GM21717 (cell line): ENCODE measurements at regions not wholly inside any gene's neighbourhood (a gene's known extent, or its start where the extent isn't known, plus 50 kb on each side); places are given as distances from the start of the nearest gene placed in this dataset.
"Not testable (repeated sequence)": the region's sequence is repeated elsewhere in the genome, so short reads cannot be mapped to it uniquely, and the experiment has no call there.

ENCODE experiments used
- ATAC-seq: cut with Tn5 transposase; IDR thresholded peaks from one replicate; pipeline ENCODE4 v1.9.1; 2021; ENCODE audit warnings: mild to moderate bottlenecking, moderate library complexity; ENCODE audit not compliant: unreplicated experiment

DNA sequence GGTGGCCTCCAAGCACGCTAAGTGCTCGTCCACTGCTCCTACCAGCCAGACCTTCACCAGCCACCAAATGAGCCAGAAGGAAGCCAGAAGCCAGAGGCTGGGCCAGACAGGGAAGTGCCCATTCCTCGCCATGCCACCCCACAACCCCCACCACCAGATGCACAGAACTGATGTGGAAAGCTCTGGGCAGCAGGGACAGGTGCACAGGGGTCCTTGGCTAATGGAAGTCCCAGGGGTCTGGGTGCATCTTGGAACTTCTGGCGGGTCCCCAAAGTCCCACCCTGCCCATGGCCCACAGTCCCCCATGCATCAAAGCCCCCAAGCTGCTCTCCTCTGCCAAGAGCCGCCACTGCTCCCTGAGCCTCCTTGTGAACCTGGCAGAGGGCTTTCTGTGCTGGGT, 173.1 kb upstream of the ID2 start:
- ATAC-seq, result no peak

- no peak for ATAC-seq
These were observed 172.2 kb upstream of the ID2 start for GRCh38 chr2:8509621-8510020.

GRCh38 chr2:8510055-8510454, 171.8 kb upstream of the ID2 start:
- ATAC-seq, result not testable (repeated sequence)

DNA sequence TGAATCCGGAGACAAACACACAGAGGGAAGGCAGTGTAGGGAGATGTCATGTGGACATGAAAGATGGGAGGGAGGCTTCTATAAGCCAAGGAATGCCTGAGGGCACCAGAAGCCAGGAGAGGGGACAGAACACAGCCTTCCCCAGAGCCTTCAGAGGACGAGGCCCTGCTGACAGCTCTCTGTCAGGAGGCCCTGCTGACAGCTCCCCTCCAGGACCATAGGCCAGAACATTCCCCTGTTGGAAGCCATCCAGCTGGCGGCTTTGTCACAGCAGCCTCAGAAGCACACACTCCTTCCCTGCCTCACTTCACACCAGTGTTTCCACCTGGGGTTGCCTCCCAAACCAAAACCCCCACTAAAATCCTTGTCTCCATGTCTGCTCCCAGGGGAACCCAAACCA, 171.3 kb upstream of the ID2 start:
- ATAC-seq, result no peak

GRCh38 chr2:8511868-8512612, 169.8 kb upstream of the ID2 start:
- no peak for ATAC-seq

DNA sequence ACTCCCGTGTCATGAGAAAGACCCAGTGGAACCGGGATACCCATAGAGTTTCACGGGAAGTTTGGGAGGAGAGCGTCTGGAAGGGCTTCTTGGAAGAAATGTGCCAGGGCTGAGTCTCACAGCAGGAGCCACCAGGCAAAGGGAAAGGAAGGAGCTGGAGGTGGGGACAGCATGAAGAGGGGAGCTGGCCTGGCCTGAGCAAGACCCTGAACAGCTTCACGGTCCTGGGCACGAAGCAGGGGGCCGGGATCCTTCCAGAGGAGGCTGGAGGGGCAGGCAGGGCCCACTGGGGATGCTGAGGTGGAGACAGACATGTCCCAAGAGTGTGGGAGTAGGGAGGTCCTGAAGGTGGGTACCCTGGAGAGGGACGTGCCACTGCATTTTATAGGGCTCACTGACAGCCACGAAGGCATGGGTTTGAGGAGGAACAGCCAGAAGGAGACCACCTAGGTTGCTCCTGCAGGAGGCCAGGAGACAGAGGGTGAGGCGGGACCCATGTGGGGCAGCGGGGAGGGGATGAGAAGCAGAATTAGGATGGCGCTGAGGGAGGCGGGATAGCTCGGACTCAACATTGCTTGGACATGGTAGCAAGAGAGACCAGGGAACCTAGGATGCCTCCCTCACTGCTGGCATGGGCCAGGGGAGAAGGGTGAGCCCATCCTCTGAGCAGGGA, 168.1 kb upstream of the ID2 start:
- ATAC-seq, result no peak

DNA sequence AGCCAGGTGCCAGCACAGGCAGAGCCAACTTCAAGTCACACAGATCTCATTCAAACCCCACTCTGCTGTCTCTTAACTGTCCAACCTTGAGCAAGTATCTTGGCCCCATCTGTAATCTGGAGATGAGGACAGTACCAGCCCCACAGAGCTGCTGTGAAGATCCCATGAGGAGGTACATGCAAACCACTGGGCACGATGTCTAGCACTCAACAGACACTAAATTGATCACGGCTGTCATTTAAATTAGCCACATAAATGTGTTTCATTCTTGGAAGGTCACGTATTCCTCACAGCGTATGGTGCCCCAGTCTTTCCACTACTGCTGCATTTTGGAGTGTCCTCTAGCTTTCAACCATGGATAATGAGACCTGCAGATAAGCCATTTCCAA, 167.6 kb upstream of the ID2 start:
- no peak for ATAC-seq

- peak; percentile 78 for ATAC-seq
These were observed 166.8 kb upstream of the ID2 start for GRCh38 chr2:8514796-8515758.

DNA sequence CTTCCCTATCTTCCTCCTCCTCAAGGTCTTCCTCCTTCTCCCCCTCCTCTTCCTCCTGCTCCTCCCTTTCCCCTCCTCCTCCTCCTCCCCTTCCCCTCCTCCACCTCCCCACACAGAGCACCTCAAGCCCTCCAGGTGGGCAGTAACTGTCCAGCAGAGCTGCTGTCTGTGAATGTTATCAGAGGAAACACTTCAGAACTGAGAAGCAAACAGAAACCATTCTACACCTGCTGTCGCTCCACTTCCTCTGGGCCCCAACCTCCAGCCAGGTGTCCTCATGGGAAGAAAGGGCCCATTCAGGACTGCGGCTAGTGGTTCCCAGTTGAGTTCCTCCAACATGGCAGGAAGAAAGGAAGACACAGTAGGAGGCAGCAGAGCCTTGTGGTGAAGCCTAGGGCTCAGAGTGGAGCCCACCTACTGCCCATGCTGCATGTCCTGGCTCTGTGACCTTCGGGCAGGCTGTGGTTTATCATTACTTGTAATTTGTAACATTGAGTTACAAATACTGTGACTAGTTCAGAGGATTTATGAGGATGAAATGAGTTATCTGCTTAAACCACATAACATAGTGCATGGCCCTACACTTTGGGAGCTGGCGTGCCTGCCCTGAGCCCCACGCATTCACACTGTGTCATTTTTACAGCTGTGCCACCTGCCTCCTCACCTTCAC, 165.9 kb upstream of the ID2 start:
- ATAC-seq, result peak; percentile 37

GRCh38 chr2:8517850-8518498, 163.9 kb upstream of the ID2 start:
- ATAC-seq, result no peak

GRCh38 chr2:8518979-8519668, 162.7 kb upstream of the ID2 start:
- no peak for ATAC-seq

GRCh38 chr2:8520791-8521344, 161.0 kb upstream of the ID2 start:
- no peak for ATAC-seq

DNA sequence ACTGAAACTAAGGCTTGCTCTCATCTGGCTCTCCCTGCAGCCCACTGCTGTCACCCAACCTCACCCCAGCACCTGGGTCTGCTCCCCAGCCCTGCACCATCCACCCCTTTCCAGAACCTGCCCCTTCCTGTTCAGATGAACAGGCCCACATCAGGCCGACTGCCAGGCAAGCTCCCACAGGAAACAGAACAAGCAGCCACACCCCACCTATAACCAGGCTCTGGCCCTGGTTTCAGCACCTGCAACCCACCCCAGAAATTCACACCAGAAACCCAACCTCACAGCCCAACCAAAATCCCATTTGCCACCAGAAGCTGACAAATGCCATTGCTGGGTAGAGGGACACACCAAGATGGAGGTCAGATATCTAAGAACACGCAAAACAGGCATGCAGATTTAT, 159.2 kb upstream of the ID2 start:
- ATAC-seq, result no peak

GRCh38 chr2:8524388-8524787, 157.5 kb upstream of the ID2 start:
- no peak for ATAC-seq

GRCh38 chr2:8524823-8525222, 157.0 kb upstream of the ID2 start:
- no peak for ATAC-seq

- no peak for ATAC-seq
These were observed 156.6 kb upstream of the ID2 start for GRCh38 chr2:8525236-8525581.

DNA sequence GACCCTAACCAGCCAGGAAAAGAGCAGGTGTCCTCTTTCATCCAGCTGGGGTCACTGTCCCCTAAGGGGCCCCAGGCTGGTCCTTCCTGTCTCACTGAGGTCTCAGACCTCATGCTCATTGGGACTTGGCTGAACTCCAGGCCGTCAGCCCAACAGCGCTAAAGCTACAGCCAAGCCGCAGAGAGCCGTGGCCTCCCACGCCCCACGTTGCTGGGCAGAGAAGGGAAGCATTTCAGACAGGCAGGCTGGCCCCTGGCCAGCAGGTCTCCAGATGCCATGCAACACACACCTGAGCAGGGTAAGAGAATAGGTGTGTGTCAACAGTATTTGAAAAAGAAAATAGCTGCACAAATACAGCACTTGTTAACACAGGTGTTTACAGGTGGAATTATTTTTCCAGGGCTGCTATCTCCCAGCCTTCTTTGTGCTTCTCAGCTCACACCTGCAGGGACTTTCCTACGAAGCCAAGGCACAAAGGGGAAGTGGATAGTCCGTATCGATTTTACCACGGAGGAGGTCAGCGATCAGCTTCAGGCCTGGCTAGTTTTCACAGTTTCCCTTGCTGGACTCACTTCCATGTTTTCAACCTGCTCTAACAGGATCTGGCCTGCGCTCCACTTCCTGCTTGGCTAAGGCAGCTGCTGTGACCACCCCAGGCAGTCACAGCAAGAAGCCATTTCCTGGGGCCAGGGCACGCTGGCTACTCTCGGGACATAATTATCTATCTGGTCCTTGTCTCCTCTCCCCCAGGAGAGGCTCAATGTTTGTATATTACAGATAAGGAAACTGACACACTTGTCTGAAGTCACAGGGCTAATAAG, 156.1 kb upstream of the ID2 start:
- ATAC-seq, result peak; percentile 62

DNA sequence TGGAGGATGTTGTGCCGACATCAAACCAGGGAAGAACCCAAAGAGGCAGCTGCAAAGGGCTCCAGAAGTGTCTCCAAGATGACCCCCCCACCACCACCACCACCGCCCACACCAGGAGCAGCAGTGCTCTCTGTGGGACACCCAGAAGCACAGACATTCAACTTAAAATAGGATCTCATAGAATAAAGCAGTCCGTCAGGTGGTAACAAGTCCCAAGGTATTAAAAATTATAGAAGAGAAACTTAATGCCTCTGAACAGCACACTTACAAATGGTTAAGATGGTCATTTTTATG, 155.5 kb upstream of the ID2 start:
- no peak for ATAC-seq

DNA sequence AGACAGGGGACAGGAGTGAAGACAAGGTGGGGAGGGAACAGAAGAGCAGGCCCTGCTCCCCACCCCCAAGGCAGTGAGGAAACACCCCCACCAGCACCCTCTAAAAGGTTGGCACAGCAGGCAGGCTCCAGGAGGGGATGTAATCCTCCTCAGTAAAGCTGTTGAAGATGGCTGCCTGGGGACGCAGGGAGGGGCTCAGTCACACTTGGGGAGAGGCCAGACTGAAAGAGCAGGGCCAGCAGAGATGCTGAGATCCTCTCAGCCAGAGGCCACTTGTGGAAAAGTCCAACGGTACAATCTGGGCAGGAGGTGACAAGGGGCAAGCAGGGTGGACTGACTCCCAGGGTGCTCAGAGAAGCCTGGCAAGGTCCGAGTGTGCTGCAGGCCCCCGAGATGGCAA, 154.8 kb upstream of the ID2 start:
- ATAC-seq, result no peak
